ENCODE measurements at regions not wholly inside any gene's neighbourhood (a gene's known extent, or its start where the extent isn't known, plus 50 kb on each side); places are given as distances from the start of the nearest gene placed in this dataset.

DNA sequence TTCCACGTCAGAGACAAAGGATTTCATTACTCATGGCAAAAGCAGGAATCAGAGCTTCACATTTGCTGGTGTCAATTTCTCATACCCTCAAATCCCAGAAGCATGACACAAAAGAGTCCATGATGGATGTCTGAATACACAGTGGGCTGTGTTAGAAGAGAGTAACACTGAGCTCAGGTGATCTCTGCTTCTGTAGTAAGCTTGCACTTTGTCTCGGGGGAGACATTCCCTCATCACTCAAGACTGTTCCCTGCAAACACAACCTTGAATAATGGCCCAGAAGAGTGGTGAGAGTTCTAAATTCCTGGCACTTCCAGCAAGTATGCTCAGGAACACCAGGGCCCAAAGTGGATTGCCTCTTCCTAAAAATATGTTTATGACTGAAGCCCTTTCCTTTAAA is 1787.2 kb upstream of the SEL1L start:
- no peaks in the 10 kb centered on the region for H3K4me1 ChIP-seq (ENCODE audit: control insufficient read depth in 5 of 5, insufficient read depth in 5 of 5, low read length in 5 of 5)
- H3K36me3 ChIP-seq (ENCODE audit: control insufficient read depth in 4 of 4, insufficient read depth in 4 of 4, low read length in 4 of 4), result no peaks in the 10 kb centered on the region
- H3K27ac ChIP-seq (ENCODE audit: low read depth in 1 of 2, low read length in 1 of 2), result no peak overlapping the region
- no peaks in the 10 kb centered on the region for H3K9me3 ChIP-seq (ENCODE audit: control insufficient read depth in 4 of 4, insufficient read depth in 3 of 4, low read length in 3 of 4)
- TF ChIP-seq, protein P1, sequence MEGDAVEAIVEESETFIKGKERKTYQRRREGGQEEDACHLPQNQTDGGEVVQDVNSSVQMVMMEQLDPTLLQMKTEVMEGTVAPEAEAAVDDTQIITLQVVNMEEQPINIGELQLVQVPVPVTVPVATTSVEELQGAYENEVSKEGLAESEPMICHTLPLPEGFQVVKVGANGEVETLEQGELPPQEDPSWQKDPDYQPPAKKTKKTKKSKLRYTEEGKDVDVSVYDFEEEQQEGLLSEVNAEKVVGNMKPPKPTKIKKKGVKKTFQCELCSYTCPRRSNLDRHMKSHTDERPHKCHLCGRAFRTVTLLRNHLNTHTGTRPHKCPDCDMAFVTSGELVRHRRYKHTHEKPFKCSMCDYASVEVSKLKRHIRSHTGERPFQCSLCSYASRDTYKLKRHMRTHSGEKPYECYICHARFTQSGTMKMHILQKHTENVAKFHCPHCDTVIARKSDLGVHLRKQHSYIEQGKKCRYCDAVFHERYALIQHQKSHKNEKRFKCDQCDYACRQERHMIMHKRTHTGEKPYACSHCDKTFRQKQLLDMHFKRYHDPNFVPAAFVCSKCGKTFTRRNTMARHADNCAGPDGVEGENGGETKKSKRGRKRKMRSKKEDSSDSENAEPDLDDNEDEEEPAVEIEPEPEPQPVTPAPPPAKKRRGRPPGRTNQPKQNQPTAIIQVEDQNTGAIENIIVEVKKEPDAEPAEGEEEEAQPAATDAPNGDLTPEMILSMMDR (IDR thresholded peaks at IDR 0.05; ENCODE audit: control extremely low read depth, extremely low read depth), result no peak
- H3K4me3 ChIP-seq, result no peak overlapping the region
- no peak for ATAC-seq (ENCODE audit: insufficient read depth, low FRiP score)
- no peak for DNase-seq
- WGBS, 2 donors, result 71 to 90% methylated on average over 2 of the region's 2 CpGs
- no peak overlapping the region for H3K9ac ChIP-seq (ENCODE audit: insufficient read depth in 1 of 2, low read length in 2 of 2)
- no peaks in the 10 kb centered on the region for H3K27me3 ChIP-seq (ENCODE audit: control insufficient read depth in 3 of 3, insufficient read depth in 3 of 3, low read length in 2 of 3)

DNA sequence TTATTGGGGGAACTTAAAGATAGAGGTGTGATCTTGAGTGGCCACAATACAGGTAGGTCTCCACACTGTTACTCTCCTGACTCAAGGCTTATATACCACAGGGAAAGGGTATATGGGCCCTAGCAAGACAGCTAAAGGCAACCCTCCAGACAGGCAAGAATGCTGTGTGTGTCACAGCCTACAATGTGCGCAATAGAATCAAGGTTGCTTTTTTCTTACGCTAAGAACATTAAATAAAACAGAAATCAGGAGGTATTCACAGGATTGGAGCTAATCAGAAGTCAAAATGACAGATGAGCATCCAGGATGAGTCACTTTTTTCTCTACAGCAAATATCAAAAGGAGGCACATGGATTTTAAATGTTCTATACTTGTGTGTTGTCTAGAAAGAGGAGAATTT is 1797.9 kb upstream of the SEL1L start:
- Histone ChIP-seq H3K4me1 (ENCODE audit: control insufficient read depth in 5 of 5, insufficient read depth in 5 of 5, low read length in 5 of 5) (no peaks in the 10 kb centered on the region), H3K27me3 (ENCODE audit: control insufficient read depth in 3 of 3, insufficient read depth in 3 of 3, low read length in 2 of 3) (no peaks in the 10 kb centered on the region), H3K36me3 (ENCODE audit: control insufficient read depth in 4 of 4, insufficient read depth in 4 of 4, low read length in 4 of 4) (no peaks in the 10 kb centered on the region), H3K4me3 (no peak overlapping the region), H3K27ac (ENCODE audit: low read depth in 1 of 2, low read length in 1 of 2) (no peak overlapping the region), H3K9me3 (ENCODE audit: control insufficient read depth in 4 of 4, insufficient read depth in 3 of 4, low read length in 3 of 4) (no peaks in the 10 kb centered on the region), H3K9ac (ENCODE audit: insufficient read depth in 1 of 2, low read length in 2 of 2) (no peak overlapping the region)
- TF ChIP-seq, protein P1 (IDR thresholded peaks at IDR 0.05; ENCODE audit: control extremely low read depth, extremely low read depth), result no peak
- WGBS, 2 donors, result 90 to 97% methylated on average over 2 of the region's 2 CpGs
- DNase-seq, result no peak
- ATAC-seq (ENCODE audit: insufficient read depth, low FRiP score), result no peak

DNA sequence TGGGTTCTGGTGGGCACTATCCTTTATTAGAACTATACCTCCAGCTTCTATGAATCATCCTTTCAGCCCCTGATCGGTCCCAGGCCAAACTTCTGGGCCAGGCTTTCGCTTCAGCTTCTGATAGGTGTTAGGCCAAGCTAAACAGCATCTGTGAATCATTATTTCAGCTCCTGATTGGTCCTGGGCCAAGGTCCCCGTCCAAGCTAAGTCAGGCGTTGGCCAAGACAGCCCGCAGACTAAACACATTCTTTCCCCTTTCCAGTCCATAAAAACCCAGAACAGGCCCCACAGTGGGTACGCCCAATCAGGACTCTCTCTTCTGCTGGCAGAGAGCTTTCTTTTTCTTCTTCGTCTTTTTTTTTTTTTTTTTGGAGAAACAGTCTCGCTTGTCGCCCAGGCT is 1808.9 kb upstream of the SEL1L start:
- WGBS, 2 donors, result 86 to 88% methylated on average over 9 of the region's 9 CpGs
- peaks cover 0 to 5% (median 0%) of the 10 kb centered on the region in 4 donors for H3K9me3 ChIP-seq (ENCODE audit: control insufficient read depth in 4 of 4, insufficient read depth in 3 of 4, low read length in 3 of 4)
- ATAC-seq (ENCODE audit: insufficient read depth, low FRiP score) (no peak), DNase-seq (peak in 1 of 3 donors; percentile 4)
- no peak overlapping the region for H3K9ac ChIP-seq (ENCODE audit: insufficient read depth in 1 of 2, low read length in 2 of 2)
- TF ChIP-seq, protein P1 (IDR thresholded peaks at IDR 0.05; ENCODE audit: control extremely low read depth, extremely low read depth), result no peak
- no peak overlapping the region for H3K27ac ChIP-seq (ENCODE audit: low read depth in 1 of 2, low read length in 1 of 2)
- no peaks in the 10 kb centered on the region for H3K36me3 ChIP-seq (ENCODE audit: control insufficient read depth in 4 of 4, insufficient read depth in 4 of 4, low read length in 4 of 4)
- no peaks in the 10 kb centered on the region for H3K4me1 ChIP-seq (ENCODE audit: control insufficient read depth in 5 of 5, insufficient read depth in 5 of 5, low read length in 5 of 5)
- no peaks in the 10 kb centered on the region for H3K27me3 ChIP-seq (ENCODE audit: control insufficient read depth in 3 of 3, insufficient read depth in 3 of 3, low read length in 2 of 3)
- no peak overlapping the region for H3K4me3 ChIP-seq

DNA sequence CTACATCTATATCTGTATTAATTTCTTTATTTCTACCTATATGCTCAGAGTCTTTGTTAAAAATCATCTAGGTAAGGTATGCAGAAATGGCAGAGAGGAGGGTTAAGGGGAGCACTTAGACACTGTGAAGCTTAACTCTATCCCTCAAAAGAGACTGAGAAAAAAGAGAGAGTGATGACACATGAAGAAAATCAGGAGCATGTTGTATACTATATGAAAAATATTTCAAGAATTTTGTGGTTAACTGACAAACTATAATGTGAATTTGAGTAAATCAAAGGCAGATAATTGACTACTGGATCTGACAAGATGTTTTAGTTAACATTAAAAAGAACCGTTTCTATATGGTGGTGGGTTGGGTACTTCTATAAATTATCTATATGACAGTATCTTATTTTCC is 1814.2 kb upstream of the SEL1L start:
- TF ChIP-seq, protein P1 (IDR thresholded peaks at IDR 0.05; ENCODE audit: control extremely low read depth, extremely low read depth), result no peak
- no peak for DNase-seq
- 59 to 70% methylated on average over 1 of the region's 1 CpG for WGBS, 2 donors
- Histone ChIP-seq H3K4me3 (no peak overlapping the region), H3K9me3 (ENCODE audit: control insufficient read depth in 4 of 4, insufficient read depth in 3 of 4, low read length in 3 of 4) (peaks cover 0 to 3% (median 0%) of the 10 kb centered on the region in 4 donors), H3K4me1 (ENCODE audit: control insufficient read depth in 5 of 5, insufficient read depth in 5 of 5, low read length in 5 of 5) (no peaks in the 10 kb centered on the region), H3K27ac (ENCODE audit: low read depth in 1 of 2, low read length in 1 of 2) (no peak overlapping the region), H3K36me3 (ENCODE audit: control insufficient read depth in 4 of 4, insufficient read depth in 4 of 4, low read length in 4 of 4) (no peaks in the 10 kb centered on the region), H3K27me3 (ENCODE audit: control insufficient read depth in 3 of 3, insufficient read depth in 3 of 3, low read length in 2 of 3) (no peaks in the 10 kb centered on the region), H3K9ac (ENCODE audit: insufficient read depth in 1 of 2, low read length in 2 of 2) (no peak overlapping the region)
- no peak for ATAC-seq (ENCODE audit: insufficient read depth, low FRiP score)
